BE2C (cell line): ENCODE measurements at regions not wholly inside any gene's neighbourhood (a gene's known extent, or its start where the extent isn't known, plus 50 kb on each side); places are given as distances from the start of the nearest gene placed in this dataset.

ENCODE experiments used
- DNase-seq: peaks from one replicate; pipeline ENCODE4 v3.0.0-alpha.2; 2020
- H3K27me3 ChIP-seq: fragments of 250-450 bp; sonication (Bioruptor Pico); 2 replicates; pipeline ENCODE4 v1.5.1; 2020; ENCODE audit warnings: mild to moderate bottlenecking
- H3K36me3 ChIP-seq: fragments of 250-450 bp; sonication (Bioruptor Pico); 2 replicates; pipeline ENCODE4 v1.5.1; 2020; ENCODE audit warnings: mild to moderate bottlenecking
- H3K4me1 ChIP-seq: fragments of 250-450 bp; sonication (Bioruptor Pico); 2 replicates; pipeline ENCODE4 v1.5.1; 2020
- H3K4me3 ChIP-seq: 2 replicates; pipeline ENCODE4 v1.5.1; 2011; ENCODE audit warnings: low read depth, low read length
- H3K9me3 ChIP-seq: fragments of 250-450 bp; sonication (Bioruptor Pico); 2 replicates; pipeline ENCODE4 v1.5.1; 2020
- TF ChIP-seq, protein P1 (sequence below): IDR thresholded peaks from 2 replicates; pipeline ENCODE4 v1.5.1; 2012; ENCODE audit warnings: mild to moderate bottlenecking, low read depth, low read length

DNA sequence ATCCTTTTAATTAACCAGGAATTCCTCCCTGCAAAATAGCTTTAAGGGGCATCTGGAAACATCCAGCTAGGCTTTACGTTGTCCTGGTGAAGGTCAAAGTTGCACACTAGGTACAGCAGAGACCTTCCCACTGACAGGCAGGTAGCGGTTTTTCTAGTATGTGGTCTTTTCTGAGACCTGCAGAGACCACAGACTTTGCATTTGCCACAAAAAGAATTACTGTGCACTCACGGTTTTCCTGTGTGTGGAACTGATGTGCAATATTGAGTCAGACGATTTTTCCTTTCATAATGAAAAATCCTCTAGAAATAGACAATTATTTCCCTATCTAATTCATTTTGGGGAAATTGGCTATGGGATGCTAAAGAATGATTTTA lies 417.0 kb upstream of the ADAMTSL1 start:
- Histone ChIP-seq H3K4me3 (no peak overlapping the region), H3K9me3 (no peaks in the 10 kb centered on the region)

DNA sequence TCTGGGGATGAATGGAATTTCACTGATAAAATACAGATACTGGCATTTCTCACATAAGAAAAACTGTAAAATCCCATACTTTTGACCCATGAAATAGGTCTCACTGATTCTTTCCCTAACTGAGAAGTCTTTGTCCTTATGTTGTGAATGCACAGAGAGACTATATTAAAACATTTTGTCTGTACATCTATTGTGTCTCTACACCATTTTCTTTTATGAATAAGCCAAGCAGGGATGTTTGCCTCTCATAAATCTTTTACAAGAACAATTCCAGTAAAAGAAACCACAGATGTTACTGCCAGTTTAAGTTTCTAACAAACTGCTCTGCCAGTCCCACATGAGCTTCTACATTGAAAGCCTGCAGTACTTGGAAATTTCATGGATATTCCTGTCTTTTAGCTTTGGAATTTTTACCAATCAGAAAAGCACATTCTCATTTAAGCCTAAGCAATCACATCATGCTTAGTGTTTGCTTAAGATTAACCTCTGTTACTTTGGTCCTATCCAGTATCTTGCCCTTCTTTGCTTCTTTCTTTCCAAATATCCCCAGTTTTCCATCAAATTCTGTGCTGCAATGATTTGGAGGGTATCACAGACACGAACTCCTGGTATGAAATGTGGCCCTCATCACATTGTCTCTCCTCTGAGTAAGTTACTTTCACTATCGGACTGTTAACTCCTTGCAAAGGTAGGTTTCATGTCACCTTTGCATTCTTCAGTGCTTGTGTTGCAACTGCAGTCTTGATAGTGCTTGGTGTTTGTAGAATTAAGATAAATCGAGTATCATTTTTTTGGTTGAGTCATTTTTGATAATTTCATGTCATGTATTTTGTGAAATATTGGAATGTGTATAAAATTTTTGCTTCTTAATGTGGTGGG lies 415.1 kb upstream of the ADAMTSL1 start:
- Histone ChIP-seq H3K27me3 (no peaks in the 10 kb centered on the region), H3K9me3 (no peaks in the 10 kb centered on the region), H3K4me3 (no peak overlapping the region), H3K36me3 (no peaks in the 10 kb centered on the region), H3K4me1 (no peaks in the 10 kb centered on the region)
- TF ChIP-seq, protein P1, sequence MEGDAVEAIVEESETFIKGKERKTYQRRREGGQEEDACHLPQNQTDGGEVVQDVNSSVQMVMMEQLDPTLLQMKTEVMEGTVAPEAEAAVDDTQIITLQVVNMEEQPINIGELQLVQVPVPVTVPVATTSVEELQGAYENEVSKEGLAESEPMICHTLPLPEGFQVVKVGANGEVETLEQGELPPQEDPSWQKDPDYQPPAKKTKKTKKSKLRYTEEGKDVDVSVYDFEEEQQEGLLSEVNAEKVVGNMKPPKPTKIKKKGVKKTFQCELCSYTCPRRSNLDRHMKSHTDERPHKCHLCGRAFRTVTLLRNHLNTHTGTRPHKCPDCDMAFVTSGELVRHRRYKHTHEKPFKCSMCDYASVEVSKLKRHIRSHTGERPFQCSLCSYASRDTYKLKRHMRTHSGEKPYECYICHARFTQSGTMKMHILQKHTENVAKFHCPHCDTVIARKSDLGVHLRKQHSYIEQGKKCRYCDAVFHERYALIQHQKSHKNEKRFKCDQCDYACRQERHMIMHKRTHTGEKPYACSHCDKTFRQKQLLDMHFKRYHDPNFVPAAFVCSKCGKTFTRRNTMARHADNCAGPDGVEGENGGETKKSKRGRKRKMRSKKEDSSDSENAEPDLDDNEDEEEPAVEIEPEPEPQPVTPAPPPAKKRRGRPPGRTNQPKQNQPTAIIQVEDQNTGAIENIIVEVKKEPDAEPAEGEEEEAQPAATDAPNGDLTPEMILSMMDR: no peak
- DNase-seq: no peak

More for the DNA sequence above, 417.0 kb upstream of the ADAMTSL1 start:
- DNase-seq: no peak
- no peaks in the 10 kb centered on the region for H3K36me3 ChIP-seq
- H3K27me3 ChIP-seq: no peaks in the 10 kb centered on the region
- TF ChIP-seq, protein P1: no peak
- H3K4me1 ChIP-seq: no peaks in the 10 kb centered on the region

DNA sequence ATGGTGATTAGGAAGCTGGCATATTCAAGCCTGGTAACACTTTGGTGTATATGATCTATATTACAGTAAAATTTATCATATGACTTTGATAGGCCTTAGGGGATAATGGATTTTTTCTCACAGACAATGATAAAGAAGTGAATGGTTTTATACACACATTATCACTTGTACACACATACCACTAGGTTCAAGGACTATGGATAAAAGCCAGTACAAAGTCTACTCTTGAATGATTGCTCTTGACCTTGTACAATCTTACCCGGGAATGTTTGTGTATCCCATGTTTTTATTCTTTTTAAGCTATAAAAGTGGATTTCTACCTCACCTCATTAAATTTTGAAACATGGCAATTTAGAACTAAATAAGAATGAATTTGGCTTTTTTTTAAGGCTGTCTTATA lies 414.5 kb upstream of the ADAMTSL1 start:
- no peaks in the 10 kb centered on the region for H3K27me3 ChIP-seq

DNA sequence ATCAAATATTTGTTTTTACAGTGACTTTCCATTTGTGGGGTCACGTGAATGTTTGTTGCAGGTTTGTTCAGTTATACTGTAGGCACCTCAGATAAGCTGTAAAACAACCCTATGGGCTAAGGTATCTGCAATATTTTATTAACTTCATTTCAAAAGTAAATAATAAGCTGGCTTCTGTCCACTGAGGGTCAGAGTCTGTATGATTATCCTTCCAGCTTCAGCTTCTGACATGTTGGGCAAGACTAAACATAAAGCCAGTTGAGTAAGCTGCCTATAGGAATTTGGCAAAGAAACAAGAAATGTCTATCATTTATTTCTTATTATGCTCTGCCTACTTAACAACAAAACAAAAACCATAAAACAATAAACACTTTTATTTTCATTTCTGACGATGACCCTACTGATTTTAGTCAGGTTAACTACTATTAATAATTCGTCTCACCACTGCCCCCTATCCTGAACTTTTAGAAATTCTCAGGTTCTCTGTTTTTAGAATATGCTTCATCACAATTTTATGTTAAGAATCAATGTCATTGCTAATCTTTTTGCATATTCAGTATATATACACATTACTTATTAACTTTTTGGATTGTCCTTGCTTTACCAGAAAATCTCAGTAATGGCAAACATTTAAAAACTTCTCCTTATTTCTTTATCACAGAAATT lies 413.6 kb upstream of the ADAMTSL1 start:
- Histone ChIP-seq H3K4me3 (no peak overlapping the region), H3K27me3 (no peaks in the 10 kb centered on the region), H3K9me3 (no peaks in the 10 kb centered on the region), H3K36me3 (no peaks in the 10 kb centered on the region), H3K4me1 (no peaks in the 10 kb centered on the region)
- TF ChIP-seq, protein P1: no peak; the same call in 1 of the 2 replicates
- DNase-seq: no peak

More for the DNA sequence above, 414.5 kb upstream of the ADAMTSL1 start:
- TF ChIP-seq, protein P1: no peak
- DNase-seq: no peak
- Histone ChIP-seq H3K9me3 (no peaks in the 10 kb centered on the region), H3K4me3 (no peak overlapping the region), H3K36me3 (no peaks in the 10 kb centered on the region), H3K4me1 (no peaks in the 10 kb centered on the region)

DNA sequence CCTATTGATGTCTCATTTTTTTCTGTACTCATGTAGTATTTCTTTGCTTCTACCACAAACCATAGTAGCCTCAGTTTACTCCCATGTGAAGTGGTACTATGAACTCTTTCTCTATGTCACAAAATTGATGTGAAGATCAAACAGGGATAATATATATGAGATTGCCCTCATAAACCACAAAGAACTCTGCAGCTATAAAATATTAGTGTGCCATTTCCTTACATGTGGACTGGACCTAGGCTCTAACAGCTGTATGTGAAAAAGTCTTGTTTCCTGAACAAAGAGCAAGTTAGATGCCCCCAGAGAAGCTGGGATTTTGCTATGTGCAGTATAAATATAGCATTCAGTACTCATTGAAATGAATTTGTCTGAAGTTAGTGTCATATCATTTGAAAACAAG lies 412.6 kb upstream of the ADAMTSL1 start:
- TF ChIP-seq, protein P1: no peak
- Histone ChIP-seq H3K4me1 (no peaks in the 10 kb centered on the region), H3K9me3 (no peaks in the 10 kb centered on the region), H3K4me3 (no peak overlapping the region), H3K36me3 (no peaks in the 10 kb centered on the region), H3K27me3 (no peaks in the 10 kb centered on the region)
- DNase-seq: no peak

DNA sequence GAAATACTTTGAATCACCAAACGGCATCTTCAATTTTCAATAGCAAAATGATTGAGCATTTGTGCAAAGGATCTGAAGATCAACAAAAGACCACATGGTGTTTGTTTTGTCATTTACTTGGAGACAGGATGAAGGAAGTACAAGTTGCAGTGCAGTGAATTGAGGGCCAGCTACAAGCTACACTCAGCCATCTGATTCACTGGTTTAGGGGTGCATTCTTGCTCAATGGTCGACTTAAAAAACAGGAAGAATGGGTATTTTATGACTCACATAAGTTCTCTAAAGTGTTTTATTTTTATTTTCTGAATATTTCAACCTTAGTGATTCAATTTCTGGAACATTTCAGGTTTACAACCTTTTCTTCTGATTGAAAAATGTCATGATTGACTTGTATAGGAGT lies 412.1 kb upstream of the ADAMTSL1 start:
- H3K4me3 ChIP-seq: no peak overlapping the region
- H3K9me3 ChIP-seq: no peaks in the 10 kb centered on the region
- H3K36me3 ChIP-seq: no peaks in the 10 kb centered on the region
- H3K27me3 ChIP-seq: no peaks in the 10 kb centered on the region
- no peaks in the 10 kb centered on the region for H3K4me1 ChIP-seq
- TF ChIP-seq, protein P1: no peak
- no peak for DNase-seq
